Sigmoid colon (tissue), 6 donors: ENCODE measurements at regions not wholly inside any gene's neighbourhood (a gene's known extent, or its start where the extent isn't known, plus 50 kb on each side); places are given as distances from the start of the nearest gene placed in this dataset.

Source experiments
- DNase-seq: peaks from one replicate; pipeline ENCODE4 v3.0.0-alpha.2; 2019
- H3K27ac ChIP-seq, 4 donors: fragments of 200-600 bp; sonication (generic); one replicate each; pipeline ENCODE4 v1.5.1; 2016 to 2019; ENCODE audit warnings: mild to moderate bottlenecking in 1 of 4
- H3K27me3 ChIP-seq, 3 donors: fragments of 200-600 bp; sonication (generic); one replicate each; pipeline ENCODE4 v1.5.1; 2019; ENCODE audit warnings: mild to moderate bottlenecking in 1 of 3
- H3K36me3 ChIP-seq, 4 donors: fragments of 200-600 bp; sonication (generic); one replicate each; pipeline ENCODE4 v1.5.1; 2016 to 2019
- H3K4me1 ChIP-seq, 4 donors: fragments of 200-600 bp; sonication (generic); one replicate each; pipeline ENCODE4 v1.5.1; 2017 to 2019
- H3K4me3 ChIP-seq, 4 donors: fragments of 200-600 bp; sonication (generic); one replicate each; pipeline ENCODE4 v1.5.1; 2017 to 2019; ENCODE audit warnings: mild to moderate bottlenecking in 2 of 4, moderate library complexity in 1 of 4
- H3K9me3 ChIP-seq, 4 donors: fragments of 200-600 bp in 3 of 4; sonication (generic) in 3 of 4; one replicate each; pipeline versions ENCODE4 v1.5.1 to v1.6.1; 2013 to 2019
- CTCF ChIP-seq, 4 experiments: fragments of 450-650 bp in 3 of 4; fragments of 200-600 bp in 1 of 4; IDR thresholded peaks; one replicate each; pipeline ENCODE4 v1.5.1; 2016 to 2019; ENCODE audit warnings: antibody characterized with exemption in 4 of 4, mild to moderate bottlenecking in 3 of 4, moderate library complexity in 2 of 4
- EP300 ChIP-seq, 4 donors: sonication (generic); formaldehyde crosslinking; IDR thresholded peaks; one replicate each; pipeline ENCODE4 v1.6.1; 2017; ENCODE audit warnings: antibody characterized with exemption in 4 of 4
- POLR2A ChIP-seq, 2 donors: fragments of 450-650 bp; IDR thresholded peaks; one replicate each; pipeline ENCODE4 v1.6.1; 2016; ENCODE audit warnings: antibody characterized with exemption in 2 of 2, mild to moderate bottlenecking in 2 of 2, moderate library complexity in 2 of 2
- POLR2AphosphoS5 ChIP-seq, 4 donors: sonication (generic); formaldehyde crosslinking; IDR thresholded peaks; one replicate each; pipeline ENCODE4 v1.6.1; 2017; ENCODE audit warnings: antibody characterized with exemption in 4 of 4
- WGBS, 2 donors: extraction: QIAGEN DNeasy Blood & Tissue Kit; methylation state at CpG; one replicate each; pipeline ENCODE4 v1.1.7; 2013; 5-methylcytosine and 5-hydroxymethylcytosine counted together
- intact Hi-C: fragments of 100-400 bp; cut with DNase I; formaldehyde crosslinking; loops from one replicate; pipeline ENCODE4 v1.15.1; 2023
- donor health status: healthy with polysubstance abuse.
- donor health status: healthy.

GRCh38 chr2:225319872-225320271 lies 79.6 kb upstream of the NYAP2 start:
- no peaks in the 10 kb centered on the region for H3K27me3 ChIP-seq
- H3K36me3 ChIP-seq, result no peaks in the 10 kb centered on the region
- no peak overlapping the region for H3K27ac ChIP-seq
- H3K4me3 ChIP-seq, result no peak overlapping the region
- DNase-seq, result no peak
- H3K4me1 ChIP-seq, result no peaks in the 10 kb centered on the region
- H3K9me3 ChIP-seq, result peaks cover 0 to 3% (median 0%) of the 10 kb centered on the region in 4 donors
- intact Hi-C loops, result no loop called here
- TF ChIP-seq POLR2AphosphoS5 (IDR thresholded peaks at IDR 0.05) (no peak), POLR2A (IDR thresholded peaks at IDR 0.05) (no peak), CTCF (IDR thresholded peaks at IDR 0.05) (no peak), EP300 (IDR thresholded peaks at IDR 0.05) (no peak)

- TF ChIP-seq POLR2A (IDR thresholded peaks at IDR 0.05), result no peak
- TF ChIP-seq EP300 (IDR thresholded peaks at IDR 0.05), result no peak
- no peak for TF ChIP-seq POLR2AphosphoS5 (IDR thresholded peaks at IDR 0.05)
- TF ChIP-seq CTCF (IDR thresholded peaks at IDR 0.05), result no peak
- WGBS, 2 donors, result 92 to 95% methylated on average over 1 of the region's 1 CpG
- Histone ChIP-seq H3K4me3 (no peak overlapping the region), H3K9me3 (peaks cover 0 to 3% (median 0%) of the 10 kb centered on the region in 4 donors), H3K27me3 (no peaks in the 10 kb centered on the region), H3K4me1 (no peaks in the 10 kb centered on the region), H3K27ac (no peak overlapping the region), H3K36me3 (no peaks in the 10 kb centered on the region)
- intact Hi-C loops, result no loop called here
- DNase-seq, result no peak
Observed at GRCh38 chr2:225318440-225318839, 81.1 kb upstream of the NYAP2 start.

- Histone ChIP-seq H3K36me3 (no peaks in the 10 kb centered on the region), H3K4me3 (no peak overlapping the region), H3K27me3 (no peaks in the 10 kb centered on the region), H3K4me1 (no peaks in the 10 kb centered on the region), H3K27ac (no peak overlapping the region), H3K9me3 (peaks cover 0 to 3% (median 0%) of the 10 kb centered on the region in 4 donors)
- TF ChIP-seq CTCF (IDR thresholded peaks at IDR 0.05) (no peak), EP300 (IDR thresholded peaks at IDR 0.05) (no peak), POLR2AphosphoS5 (IDR thresholded peaks at IDR 0.05) (no peak), POLR2A (IDR thresholded peaks at IDR 0.05) (no peak)
- intact Hi-C loops, result no loop called here
- no peak for DNase-seq
Observed at GRCh38 chr2:225317186-225317585, 82.3 kb upstream of the NYAP2 start.

GRCh38 chr2:225310745-225311144 lies 88.8 kb upstream of the NYAP2 start:
- intact Hi-C loops, result no loop called here
- Histone ChIP-seq H3K27me3 (no peaks in the 10 kb centered on the region), H3K27ac (no peak overlapping the region), H3K36me3 (no peaks in the 10 kb centered on the region), H3K4me1 (no peaks in the 10 kb centered on the region), H3K4me3 (no peak overlapping the region), H3K9me3 (no peaks in the 10 kb centered on the region)
- TF ChIP-seq CTCF (IDR thresholded peaks at IDR 0.05) (no peak), POLR2A (IDR thresholded peaks at IDR 0.05) (no peak), POLR2AphosphoS5 (IDR thresholded peaks at IDR 0.05) (no peak), EP300 (IDR thresholded peaks at IDR 0.05) (no peak)
- DNase-seq, result no peak

- Histone ChIP-seq H3K27me3 (no peaks in the 10 kb centered on the region), H3K4me3 (no peak overlapping the region), H3K36me3 (no peaks in the 10 kb centered on the region), H3K4me1 (no peaks in the 10 kb centered on the region), H3K27ac (no peak overlapping the region), H3K9me3 (no peaks in the 10 kb centered on the region)
- intact Hi-C loops, result no loop called here
- no peak for TF ChIP-seq CTCF (IDR thresholded peaks at IDR 0.05)
- no peak for TF ChIP-seq POLR2A (IDR thresholded peaks at IDR 0.05)
- TF ChIP-seq EP300 (IDR thresholded peaks at IDR 0.05), result no peak
- no peak for TF ChIP-seq POLR2AphosphoS5 (IDR thresholded peaks at IDR 0.05)
- no peak for DNase-seq
Observed at GRCh38 chr2:225309516-225309915, 90.0 kb upstream of the NYAP2 start.
